22Rv1 (cell line): ENCODE measurements at regions not wholly inside any gene's neighbourhood (a gene's known extent, or its start where the extent isn't known, plus 50 kb on each side); places are given as distances from the start of the nearest gene placed in this dataset.

Source experiments
- H3K27ac ChIP-seq: fragments of 450-650 bp; 2 replicates; pipeline ENCODE4 v1.5.1; 2017
- ZFX ChIP-seq: fragments of 450-650 bp; IDR thresholded peaks from 2 replicates; pipeline ENCODE4 v1.6.1; 2017; ENCODE audit warnings: antibody characterized with exemption, borderline replicate concordance
- TF ChIP-seq, protein P1 (sequence below): fragments of 450-650 bp; IDR thresholded peaks from 2 replicates; pipeline ENCODE4 v1.5.1; 2017; ENCODE audit warnings: mild to moderate bottlenecking

- TF ChIP-seq ZFX: no peak
- H3K27ac ChIP-seq: no peak overlapping the region
These were observed 167.4 kb upstream of the SLITRK1 start for GRCh38 chr13:84049443-84050219.

DNA sequence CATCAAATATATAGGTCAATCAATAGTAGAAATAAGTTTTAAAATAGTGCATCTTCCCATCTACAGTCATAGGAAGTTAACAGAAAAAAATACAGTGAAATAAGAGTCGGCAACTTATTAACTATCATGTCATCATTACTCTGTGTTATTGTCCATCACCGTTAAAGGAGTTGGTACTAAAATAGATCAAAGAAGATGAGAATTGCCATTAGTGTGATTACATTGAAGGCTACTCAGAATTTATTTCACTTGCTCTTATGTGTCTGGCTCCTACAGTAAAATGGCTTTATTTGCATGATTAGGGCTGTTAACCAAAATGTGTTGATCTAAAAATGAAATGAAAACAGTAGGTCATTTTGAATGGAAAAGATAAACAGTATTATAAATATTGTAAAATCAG is 162.5 kb upstream of the SLITRK1 start:
- H3K27ac ChIP-seq: no peak overlapping the region
- TF ChIP-seq, protein P1, sequence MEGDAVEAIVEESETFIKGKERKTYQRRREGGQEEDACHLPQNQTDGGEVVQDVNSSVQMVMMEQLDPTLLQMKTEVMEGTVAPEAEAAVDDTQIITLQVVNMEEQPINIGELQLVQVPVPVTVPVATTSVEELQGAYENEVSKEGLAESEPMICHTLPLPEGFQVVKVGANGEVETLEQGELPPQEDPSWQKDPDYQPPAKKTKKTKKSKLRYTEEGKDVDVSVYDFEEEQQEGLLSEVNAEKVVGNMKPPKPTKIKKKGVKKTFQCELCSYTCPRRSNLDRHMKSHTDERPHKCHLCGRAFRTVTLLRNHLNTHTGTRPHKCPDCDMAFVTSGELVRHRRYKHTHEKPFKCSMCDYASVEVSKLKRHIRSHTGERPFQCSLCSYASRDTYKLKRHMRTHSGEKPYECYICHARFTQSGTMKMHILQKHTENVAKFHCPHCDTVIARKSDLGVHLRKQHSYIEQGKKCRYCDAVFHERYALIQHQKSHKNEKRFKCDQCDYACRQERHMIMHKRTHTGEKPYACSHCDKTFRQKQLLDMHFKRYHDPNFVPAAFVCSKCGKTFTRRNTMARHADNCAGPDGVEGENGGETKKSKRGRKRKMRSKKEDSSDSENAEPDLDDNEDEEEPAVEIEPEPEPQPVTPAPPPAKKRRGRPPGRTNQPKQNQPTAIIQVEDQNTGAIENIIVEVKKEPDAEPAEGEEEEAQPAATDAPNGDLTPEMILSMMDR: no peak
- TF ChIP-seq ZFX: no peak

DNA sequence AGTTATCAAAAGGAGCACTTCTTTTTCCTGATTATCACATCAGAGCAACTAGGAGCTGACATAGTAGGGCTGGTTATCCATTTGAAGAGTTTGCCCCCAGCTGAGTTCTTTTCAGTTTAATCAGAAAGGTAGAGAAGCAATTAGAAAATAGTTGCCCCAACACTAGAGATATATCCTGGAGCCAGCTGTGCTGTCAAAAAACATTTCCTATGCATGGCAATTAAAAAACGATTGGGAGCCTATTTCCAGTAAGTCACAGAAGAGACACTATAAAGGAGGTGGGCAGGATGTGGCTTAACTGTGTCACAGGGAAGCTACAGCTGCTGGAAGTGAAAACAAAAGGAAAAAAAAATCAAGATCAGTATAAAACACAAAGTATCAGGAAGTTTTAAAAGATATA is 155.7 kb upstream of the SLITRK1 start:
- H3K27ac ChIP-seq: no peak overlapping the region

GRCh38 chr13:84032116-84032515 is 149.8 kb upstream of the SLITRK1 start:
- H3K27ac ChIP-seq: no peak overlapping the region
- TF ChIP-seq ZFX: no peak
- TF ChIP-seq, protein P1: no peak

More for the DNA sequence above, 155.7 kb upstream of the SLITRK1 start:
- TF ChIP-seq, protein P1: no peak
- no peak for TF ChIP-seq ZFX

DNA sequence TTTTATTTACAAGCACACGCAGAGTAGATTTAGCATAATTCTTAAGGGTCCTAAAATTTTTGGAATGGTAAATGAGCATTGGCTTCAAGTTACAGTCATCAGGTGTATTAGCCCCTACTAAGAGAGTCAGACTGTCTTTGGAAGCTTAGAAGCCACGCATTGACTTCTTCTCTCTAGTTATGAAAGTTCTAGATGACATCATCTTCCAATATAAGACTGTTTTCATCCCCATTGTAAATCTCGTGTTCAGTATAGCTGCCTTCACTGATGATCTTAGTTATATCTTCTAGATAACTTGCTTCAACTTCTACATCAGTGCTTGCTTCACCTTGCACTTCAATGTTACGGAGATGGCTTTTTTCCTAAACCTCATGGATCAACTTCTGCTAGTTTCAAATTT is 148.8 kb upstream of the SLITRK1 start:
- TF ChIP-seq, protein P1: no peak
- no peak for TF ChIP-seq ZFX
- no peak overlapping the region for H3K27ac ChIP-seq

DNA sequence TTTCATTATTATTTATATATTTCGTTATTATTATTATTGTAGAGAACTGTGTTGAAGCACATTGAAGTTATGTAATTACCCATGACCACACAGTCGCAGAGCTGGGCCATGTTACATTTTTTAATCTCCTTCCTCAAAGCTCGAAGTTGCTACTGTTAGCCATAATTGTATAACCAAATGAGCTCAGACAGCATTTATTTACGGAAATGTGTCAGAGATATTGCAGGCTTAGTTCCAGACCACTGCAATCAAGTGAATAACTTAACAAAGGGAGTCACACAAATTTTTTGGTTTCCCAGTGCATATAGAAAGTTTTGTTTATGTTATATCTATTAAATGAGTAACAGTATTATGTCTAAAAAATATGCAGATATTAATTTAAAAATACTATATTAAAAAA is 147.1 kb upstream of the SLITRK1 start:
- H3K27ac ChIP-seq: no peak overlapping the region
- TF ChIP-seq ZFX: no peak
- TF ChIP-seq, protein P1: no peak

DNA sequence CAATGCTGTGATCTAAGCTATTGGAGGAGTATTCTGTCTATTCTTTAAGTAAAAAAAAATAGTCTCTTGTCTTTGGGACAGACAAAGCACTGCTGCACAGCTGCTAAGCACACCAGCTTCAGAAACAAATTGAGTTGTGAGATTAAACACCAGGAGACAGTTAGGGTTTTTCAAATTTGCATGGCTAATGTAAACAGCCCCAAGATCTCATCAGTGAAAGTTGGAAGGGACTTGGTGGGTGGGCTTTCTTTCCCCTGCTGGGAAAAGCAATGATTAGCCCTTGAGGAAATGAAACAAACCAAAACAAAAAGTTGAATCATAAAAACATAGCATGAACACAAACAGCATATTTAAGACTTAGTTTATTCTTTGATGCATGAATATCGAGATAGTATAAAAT is 143.6 kb upstream of the SLITRK1 start:
- H3K27ac ChIP-seq: no peak overlapping the region
- TF ChIP-seq, protein P1: no peak
- no peak for TF ChIP-seq ZFX

DNA sequence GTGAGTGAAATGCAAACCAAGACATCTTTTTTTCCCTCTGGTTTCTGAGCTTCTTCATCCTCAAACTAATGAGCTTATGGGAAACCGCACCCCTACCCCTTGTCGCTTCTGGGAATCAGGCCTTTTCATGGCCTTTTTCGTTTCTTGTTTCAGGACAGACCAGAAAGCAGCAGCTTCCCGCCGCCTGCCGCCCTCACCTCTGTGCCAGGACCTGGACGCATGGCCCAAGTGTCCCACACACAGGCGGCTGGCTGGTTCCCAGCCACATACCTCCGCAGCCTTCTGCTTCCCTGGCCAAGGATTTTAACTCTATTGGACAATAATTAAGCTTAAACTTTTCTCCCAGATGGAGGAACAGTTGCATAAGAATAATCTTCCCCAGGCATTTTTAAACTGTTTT is 114.1 kb upstream of the SLITRK1 start:
- no peak overlapping the region for H3K27ac ChIP-seq
- TF ChIP-seq, protein P1: no peak
- TF ChIP-seq ZFX: no peak
